Pancreas (tissue), 10 donors: ENCODE measurements at regions not wholly inside any gene's neighbourhood (a gene's known extent, or its start where the extent isn't known, plus 50 kb on each side); places are given as distances from the start of the nearest gene placed in this dataset.
A peak's percentile ranks its signal among the peaks of the same experiment; 100 is the strongest.

ENCODE experiments used
- ATAC-seq, 4 donors: fragments of 200-7000 bp; cut with Tn5 transposase; one replicate each; pipeline versions ENCODE4 v1.8.0 to v1.9.1; 2020; ENCODE audit warnings: mild to moderate bottlenecking in 4 of 4, moderate library complexity in 4 of 4
- DNase-seq, 6 donors: peaks; one replicate each; pipeline ENCODE4 v3.0.0-alpha.2; 2020
- FAIRE-seq: peaks from 2 replicates; lab custom pipeline; 2012; peaks lifted over from hg19 to GRCh38; lab: Jason Lieb, UNC
- H3K27ac ChIP-seq, 4 donors: fragments of 200-600 bp; sonication (generic); 1 replicate in 3 of 4; 2 replicates in 1 of 4; pipeline versions ENCODE4 v1.5.0 to v1.8.0; 2020
- H3K27me3 ChIP-seq, 4 donors: fragments of 200-600 bp; one replicate each; pipeline ENCODE4 v1.8.0; 2021
- H3K36me3 ChIP-seq, 3 donors: fragments of 200-600 bp; sonication (generic) in 1 of 3; one replicate each; pipeline versions ENCODE4 v1.5.0 to v1.8.0; 2020 to 2021
- H3K4me1 ChIP-seq, 3 donors: fragments of 200-600 bp; one replicate each; pipeline ENCODE4 v1.8.0; 2021
- H3K4me3 ChIP-seq, 4 donors: fragments of 200-600 bp; sonication (generic) in 2 of 4; one replicate each; pipeline versions ENCODE4 v1.5.0 to v1.8.0; 2020 to 2021
- H3K9me3 ChIP-seq, 4 donors: fragments of 200-600 bp; one replicate each; pipeline ENCODE4 v1.8.0; 2021
- WGBS, 2 donors: extraction: QIAGEN DNeasy Blood & Tissue Kit; methylation state at CpG; one replicate each; pipeline ENCODE4 v1.1.7; 2013; 5-methylcytosine and 5-hydroxymethylcytosine counted together
- intact Hi-C, 3 donors: fragments of 100-400 bp; cut with DNase I; formaldehyde crosslinking; loops; one replicate each; pipeline versions ENCODE4 v1.11.1 to v1.14.2; 2022
- TF ChIP-seq, protein P1 (sequence below), 4 donors: fragments of 200-600 bp; sonication (generic) in 3 of 4; IDR thresholded peaks; one replicate each; pipeline versions ENCODE4 v1.5.0 to v1.8.0; 2021; ENCODE audit warnings: antibody characterized with exemption in 4 of 4
- donor health status: healthy with polysubstance abuse.
- donor health status: DM: no; HTN: no; CAD: no; lungs with moderate emphysema.
- donor health status: DM: no; HTN: no; CAD: no.
- donor health status: control.
- donor health status: control.
- donor health status: Bipolar disorder and iron deficiency.
- donor health status: DM: yes; HTN: yes; CAD: no.
- donor health status: DM: no; HTN: no; CAD: no.
- donor health status: DM: no; HTN: no; CAD: no.
- donor health status: DM: yes; HTN: yes; CAD: no.

- Histone ChIP-seq H3K9me3 (no peaks in the 10 kb centered on the region), H3K27me3 (peaks cover 0 to 6% (median 0%) of the 10 kb centered on the region in 4 donors), H3K27ac (no peak overlapping the region), H3K4me3 (no peak overlapping the region), H3K4me1 (no peaks in the 10 kb centered on the region), H3K36me3 (no peaks in the 10 kb centered on the region)
- DNase-seq (no peak), ATAC-seq (no peak), FAIRE-seq (no peak)
- intact Hi-C loops = no loop called here
- WGBS, 2 donors = 48 to 53% methylated on average over 8 of the region's 8 CpGs
- TF ChIP-seq, protein P1, sequence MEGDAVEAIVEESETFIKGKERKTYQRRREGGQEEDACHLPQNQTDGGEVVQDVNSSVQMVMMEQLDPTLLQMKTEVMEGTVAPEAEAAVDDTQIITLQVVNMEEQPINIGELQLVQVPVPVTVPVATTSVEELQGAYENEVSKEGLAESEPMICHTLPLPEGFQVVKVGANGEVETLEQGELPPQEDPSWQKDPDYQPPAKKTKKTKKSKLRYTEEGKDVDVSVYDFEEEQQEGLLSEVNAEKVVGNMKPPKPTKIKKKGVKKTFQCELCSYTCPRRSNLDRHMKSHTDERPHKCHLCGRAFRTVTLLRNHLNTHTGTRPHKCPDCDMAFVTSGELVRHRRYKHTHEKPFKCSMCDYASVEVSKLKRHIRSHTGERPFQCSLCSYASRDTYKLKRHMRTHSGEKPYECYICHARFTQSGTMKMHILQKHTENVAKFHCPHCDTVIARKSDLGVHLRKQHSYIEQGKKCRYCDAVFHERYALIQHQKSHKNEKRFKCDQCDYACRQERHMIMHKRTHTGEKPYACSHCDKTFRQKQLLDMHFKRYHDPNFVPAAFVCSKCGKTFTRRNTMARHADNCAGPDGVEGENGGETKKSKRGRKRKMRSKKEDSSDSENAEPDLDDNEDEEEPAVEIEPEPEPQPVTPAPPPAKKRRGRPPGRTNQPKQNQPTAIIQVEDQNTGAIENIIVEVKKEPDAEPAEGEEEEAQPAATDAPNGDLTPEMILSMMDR (IDR thresholded peaks at IDR 0.05) = no peak
These were observed 119.1 kb upstream of the PDE10A start for GRCh38 chr6:165782134-165782533.

GRCh38 chr6:165777680-165778079 lies 114.6 kb upstream of the PDE10A start:
- Histone ChIP-seq H3K9me3 (no peaks in the 10 kb centered on the region), H3K36me3 (no peaks in the 10 kb centered on the region), H3K4me3 (no peak overlapping the region), H3K27ac (no peak overlapping the region), H3K4me1 (no peaks in the 10 kb centered on the region), H3K27me3 (peaks cover 0 to 10% (median 4%) of the 10 kb centered on the region in 4 donors)
- DNase-seq (no peak), FAIRE-seq (no peak), ATAC-seq (no peak)
- intact Hi-C loops = no loop called here
- WGBS, 2 donors = 68 to 76% methylated on average over 3 of the region's 3 CpGs
- TF ChIP-seq, protein P1 (IDR thresholded peaks at IDR 0.05) = no peak

DNA sequence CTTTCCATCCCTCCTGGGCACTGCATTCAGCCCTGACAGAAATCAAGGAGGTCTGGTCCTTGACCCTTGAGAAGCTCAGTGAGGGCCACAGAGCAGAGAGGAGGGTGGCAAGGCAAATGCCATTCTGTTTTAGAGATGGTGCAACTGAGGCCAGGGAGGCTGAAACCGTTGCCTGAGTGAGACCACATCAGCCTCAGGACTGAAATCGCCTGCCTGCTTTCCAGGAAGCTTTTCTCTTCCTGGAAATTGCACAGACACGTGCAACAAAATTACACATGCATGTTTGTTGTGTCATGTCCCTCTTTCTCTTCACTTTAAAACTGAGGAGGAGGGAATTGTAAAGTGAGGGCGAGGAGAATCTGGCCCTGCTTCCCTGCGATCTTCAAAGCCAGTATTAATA lies 113.7 kb upstream of the PDE10A start:
- intact Hi-C loops = no loop called here
- FAIRE-seq (no peak), DNase-seq (no peak), ATAC-seq (no peak)
- TF ChIP-seq, protein P1 (IDR thresholded peaks at IDR 0.05) = no peak
- Histone ChIP-seq H3K27ac (no peak overlapping the region), H3K36me3 (no peaks in the 10 kb centered on the region), H3K4me3 (no peak overlapping the region), H3K9me3 (no peaks in the 10 kb centered on the region), H3K4me1 (no peaks in the 10 kb centered on the region), H3K27me3 (peaks cover 0 to 10% (median 4%) of the 10 kb centered on the region in 4 donors)
- 45 to 47% methylated on average over 5 of the region's 5 CpGs for WGBS, 2 donors

- FAIRE-seq = no peak
- ATAC-seq = no peak
- no peak overlapping the region for H3K4me3 ChIP-seq
- intact Hi-C loops = no loop called here
- no peaks in the 10 kb centered on the region for H3K9me3 ChIP-seq
- H3K27ac ChIP-seq = no peak overlapping the region
- no peaks in the 10 kb centered on the region for H3K36me3 ChIP-seq
- peaks cover 0 to 10% (median 4%) of the 10 kb centered on the region in 4 donors for H3K27me3 ChIP-seq
- H3K4me1 ChIP-seq = no peaks in the 10 kb centered on the region
- TF ChIP-seq, protein P1 (IDR thresholded peaks at IDR 0.05) = no peak
- 49 to 63% methylated on average over 3 of the region's 3 CpGs for WGBS, 2 donors
- DNase-seq = no peak
These were observed 112.7 kb upstream of the PDE10A start for GRCh38 chr6:165775721-165776120.

DNA sequence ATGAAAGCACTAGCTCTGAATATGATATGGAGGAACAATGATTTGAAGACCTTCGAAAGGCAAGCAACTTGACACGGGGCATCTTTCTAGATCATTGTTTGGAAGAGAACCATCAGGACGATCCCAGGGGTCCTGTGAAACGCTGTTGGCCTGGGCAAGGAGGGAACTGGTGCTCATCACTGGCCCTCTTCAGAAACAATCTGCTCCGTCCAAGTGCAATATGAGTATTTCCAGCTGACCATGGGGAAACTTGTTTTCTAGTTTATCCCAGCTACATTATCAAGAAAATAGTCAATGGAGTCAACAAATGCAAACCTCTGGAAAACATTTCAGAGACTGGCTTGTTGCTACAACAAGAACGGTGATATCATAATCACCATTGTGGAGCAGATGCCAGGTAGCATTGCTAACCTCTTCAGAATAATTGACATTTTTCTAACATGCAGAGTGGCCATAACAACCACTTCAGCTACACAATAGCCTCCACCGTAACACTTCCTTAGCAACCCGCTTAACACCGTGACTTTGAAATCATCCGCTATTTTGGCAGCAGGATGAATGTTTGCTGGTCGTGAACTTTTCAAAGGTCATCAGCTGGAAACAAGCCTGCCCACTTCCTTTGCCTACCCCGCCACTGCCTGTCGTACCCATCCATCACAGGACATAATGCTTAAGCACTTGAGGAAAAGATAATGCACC lies 112.0 kb upstream of the PDE10A start:
- H3K4me3 ChIP-seq = no peak overlapping the region
- TF ChIP-seq, protein P1 (IDR thresholded peaks at IDR 0.05) = no peak
- intact Hi-C loops = no loop called here
- peaks cover 0 to 10% (median 4%) of the 10 kb centered on the region in 4 donors for H3K27me3 ChIP-seq
- ATAC-seq (peak in 3 of 4 donors; percentile 29 to 81 (median 72)), DNase-seq (peak in 1 of 6 donors; percentile 5), FAIRE-seq (no peak)
- no peaks in the 10 kb centered on the region for H3K4me1 ChIP-seq
- H3K9me3 ChIP-seq = no peaks in the 10 kb centered on the region
- H3K36me3 ChIP-seq = no peaks in the 10 kb centered on the region
- WGBS, 2 donors = 24 to 32% methylated on average over 13 of the region's 13 CpGs
- H3K27ac ChIP-seq = no peak overlapping the region
